Body of pancreas (tissue), 4 donors: ENCODE measurements at regions not wholly inside any gene's neighbourhood (a gene's known extent, or its start where the extent isn't known, plus 50 kb on each side); places are given as distances from the start of the nearest gene placed in this dataset.

Experiments used
- ATAC-seq: fragments of 150-250 bp; one replicate; pipeline ENCODE4 v1.9.1; 2016
- DNase-seq, 4 donors: peaks; one replicate each; pipeline ENCODE4 v3.0.0-alpha.2; 2019
- H3K27ac ChIP-seq, 4 donors: fragments of 200-600 bp; sonication (generic); 1 replicate in 3 of 4; 2 replicates in 1 of 4; pipeline versions ENCODE4 v1.5.1 to v1.6.1; 2016 to 2019; ENCODE audit warnings: mild to moderate bottlenecking in 1 of 4, mixed read lengths in 1 of 4, moderate library complexity in 1 of 4
- H3K27me3 ChIP-seq, 2 donors: fragments of 200-600 bp; sonication (generic); one replicate each; pipeline ENCODE4 v1.6.0; 2016; ENCODE audit warnings: mild to moderate bottlenecking in 1 of 2
- H3K36me3 ChIP-seq, 2 donors: fragments of 200-600 bp; sonication (generic); replicated peaks in 1 of 2; 2 replicates each; pipeline ENCODE4 v1.5.1; 2016; ENCODE audit warnings: low read depth in 2 of 2; ENCODE audit not compliant: insufficient read depth in 1 of 2
- H3K4me1 ChIP-seq: fragments of 200-600 bp; sonication (generic); one replicate; pipeline ENCODE4 v1.6.0; 2016
- H3K4me3 ChIP-seq, 2 donors: fragments of 200-600 bp; sonication (generic); 1 replicate in 1 of 2; 2 replicates in 1 of 2; pipeline ENCODE4 v1.5.1; 2016 to 2019
- H3K9me3 ChIP-seq, 3 donors: fragments of 200-600 bp; sonication (generic); 1 replicate in 2 of 3; 2 replicates in 1 of 3; pipeline ENCODE4 v1.5.1; 2016
- POLR2A ChIP-seq, 3 donors: fragments of 450-650 bp; IDR thresholded peaks; one replicate each; pipeline ENCODE4 v1.6.1; 2016; ENCODE audit warnings: antibody characterized with exemption in 3 of 3, mild to moderate bottlenecking in 2 of 3
- WGBS, 2 donors: methylation state at CpG; one replicate each; pipeline ENCODE4 v1.1.5; 2017; 5-methylcytosine and 5-hydroxymethylcytosine counted together
- intact Hi-C: fragments of 100-400 bp; cut with DNase I; formaldehyde crosslinking; loops from one replicate; pipeline ENCODE4 v1.15.1; 2023
- TF ChIP-seq, protein P1 (sequence below), 7 experiments: fragments of 450-650 bp in 4 of 7; fragments of 200-600 bp in 3 of 7; sonication (generic) in 3 of 7; IDR thresholded peaks; one replicate each; pipeline ENCODE4 v1.5.1; 2016 to 2019; ENCODE audit warnings: antibody characterized with exemption in 7 of 7

DNA sequence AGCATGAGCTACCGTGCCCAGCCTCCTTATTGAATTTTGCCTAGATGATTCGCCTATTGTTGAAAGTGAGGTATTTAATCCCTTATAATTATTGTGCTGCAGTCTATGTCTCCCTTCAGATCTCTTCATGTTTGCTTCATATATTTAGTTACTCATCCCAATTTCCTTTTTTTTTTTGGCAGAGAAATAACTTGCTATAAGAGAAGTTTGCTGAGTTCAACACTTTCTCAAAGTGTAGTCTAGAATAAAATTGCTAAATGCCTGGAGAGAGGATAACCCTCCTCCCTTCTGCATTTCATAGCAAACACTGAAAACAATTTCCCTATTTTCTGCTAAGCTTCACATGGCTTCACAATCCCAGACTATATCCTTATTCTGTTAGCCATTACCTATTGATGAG lies 136.6 kb upstream of the CD180 start:
- Histone ChIP-seq H3K36me3 (no peaks in the 10 kb centered on the region), H3K4me3 (no peak overlapping the region), H3K27ac (no peak overlapping the region), H3K9me3 (no peaks in the 10 kb centered on the region), H3K27me3 (no peaks in the 10 kb centered on the region), H3K4me1 (no peaks in the 10 kb centered on the region)
- DNase-seq (no peak), ATAC-seq (no peak)
- no peak for TF ChIP-seq POLR2A (IDR thresholded peaks at IDR 0.05)
- TF ChIP-seq, protein P1, sequence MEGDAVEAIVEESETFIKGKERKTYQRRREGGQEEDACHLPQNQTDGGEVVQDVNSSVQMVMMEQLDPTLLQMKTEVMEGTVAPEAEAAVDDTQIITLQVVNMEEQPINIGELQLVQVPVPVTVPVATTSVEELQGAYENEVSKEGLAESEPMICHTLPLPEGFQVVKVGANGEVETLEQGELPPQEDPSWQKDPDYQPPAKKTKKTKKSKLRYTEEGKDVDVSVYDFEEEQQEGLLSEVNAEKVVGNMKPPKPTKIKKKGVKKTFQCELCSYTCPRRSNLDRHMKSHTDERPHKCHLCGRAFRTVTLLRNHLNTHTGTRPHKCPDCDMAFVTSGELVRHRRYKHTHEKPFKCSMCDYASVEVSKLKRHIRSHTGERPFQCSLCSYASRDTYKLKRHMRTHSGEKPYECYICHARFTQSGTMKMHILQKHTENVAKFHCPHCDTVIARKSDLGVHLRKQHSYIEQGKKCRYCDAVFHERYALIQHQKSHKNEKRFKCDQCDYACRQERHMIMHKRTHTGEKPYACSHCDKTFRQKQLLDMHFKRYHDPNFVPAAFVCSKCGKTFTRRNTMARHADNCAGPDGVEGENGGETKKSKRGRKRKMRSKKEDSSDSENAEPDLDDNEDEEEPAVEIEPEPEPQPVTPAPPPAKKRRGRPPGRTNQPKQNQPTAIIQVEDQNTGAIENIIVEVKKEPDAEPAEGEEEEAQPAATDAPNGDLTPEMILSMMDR (IDR thresholded peaks at IDR 0.05): no peak
- intact Hi-C loops: no loop called here
- WGBS, 2 donors: 88% methylated on average over 2 of the region's 2 CpGs

DNA sequence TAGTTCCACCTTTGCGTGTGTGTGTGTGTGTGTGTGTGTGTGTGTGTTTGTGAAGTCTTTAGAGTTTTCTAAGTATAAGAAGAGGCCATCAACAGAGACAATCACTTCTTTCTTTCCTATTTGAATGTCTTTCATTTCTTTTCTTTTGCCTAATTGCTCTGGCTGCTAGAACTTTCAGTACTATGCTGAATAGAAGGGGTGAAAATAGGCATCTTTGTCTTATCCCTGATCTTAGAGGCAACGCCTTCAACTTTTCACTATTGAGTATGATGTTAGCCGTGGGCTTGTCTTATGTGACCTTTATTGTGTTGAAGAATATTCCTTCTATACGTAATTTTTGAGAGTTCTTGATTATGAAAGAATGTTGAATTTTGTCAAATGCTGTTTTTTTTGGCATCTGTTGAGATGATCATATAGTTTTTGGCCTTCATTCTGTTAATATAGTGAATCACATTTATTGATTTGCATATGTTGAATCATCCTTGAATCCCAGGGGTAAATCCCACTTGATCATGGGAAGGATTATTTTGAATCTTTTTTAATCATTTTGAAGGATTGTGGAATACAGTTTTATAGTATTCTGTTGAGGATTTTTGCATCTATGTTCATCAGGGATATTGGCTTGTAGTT lies 134.8 kb upstream of the CD180 start:
- Histone ChIP-seq H3K4me1 (no peaks in the 10 kb centered on the region), H3K9me3 (no peaks in the 10 kb centered on the region), H3K27ac (no peak overlapping the region), H3K27me3 (no peaks in the 10 kb centered on the region), H3K4me3 (no peak overlapping the region), H3K36me3 (no peaks in the 10 kb centered on the region)
- WGBS, 2 donors: 56 to 66% methylated on average over 4 of the region's 4 CpGs
- DNase-seq (no peak), ATAC-seq (no peak)
- intact Hi-C loops: no loop called here
- no peak for TF ChIP-seq POLR2A (IDR thresholded peaks at IDR 0.05)
- TF ChIP-seq, protein P1 (IDR thresholded peaks at IDR 0.05): no peak

- no peaks in the 10 kb centered on the region for H3K9me3 ChIP-seq
- ATAC-seq (no peak), DNase-seq (no peak)
- no peak for TF ChIP-seq POLR2A (IDR thresholded peaks at IDR 0.05)
- TF ChIP-seq, protein P1 (IDR thresholded peaks at IDR 0.05): no peak
- intact Hi-C loops: no loop called here
- H3K27ac ChIP-seq: no peak overlapping the region
- no peaks in the 10 kb centered on the region for H3K27me3 ChIP-seq
- WGBS, 2 donors: 92 to 94% methylated on average over 3 of the region's 3 CpGs
- H3K4me1 ChIP-seq: no peaks in the 10 kb centered on the region
- no peaks in the 10 kb centered on the region for H3K36me3 ChIP-seq
- H3K4me3 ChIP-seq: no peak overlapping the region
Measured at GRCh38 chr5:67319935-67320725, 123.5 kb upstream of the CD180 start.

- no peaks in the 10 kb centered on the region for H3K4me1 ChIP-seq
- no peaks in the 10 kb centered on the region for H3K9me3 ChIP-seq
- H3K27ac ChIP-seq: no peak overlapping the region
- no peak for DNase-seq
- H3K27me3 ChIP-seq: no peaks in the 10 kb centered on the region
- 95% methylated on average over 15 of the region's 15 CpGs; no CpG with 5 or more reads in 1 of the 2 donors for WGBS, 2 donors
- TF ChIP-seq POLR2A (IDR thresholded peaks at IDR 0.05): no peak
- TF ChIP-seq, protein P1 (IDR thresholded peaks at IDR 0.05): no peak
- H3K36me3 ChIP-seq: no peaks in the 10 kb centered on the region
- no peak for ATAC-seq
- intact Hi-C loops: no loop called here
- H3K4me3 ChIP-seq: no peak overlapping the region
Measured at GRCh38 chr5:67318746-67319145, 122.1 kb upstream of the CD180 start.

GRCh38 chr5:67317603-67318002 lies 121.0 kb upstream of the CD180 start:
- Histone ChIP-seq H3K4me3 (no peak overlapping the region), H3K36me3 (no peaks in the 10 kb centered on the region), H3K27ac (no peak overlapping the region), H3K4me1 (no peaks in the 10 kb centered on the region), H3K27me3 (no peaks in the 10 kb centered on the region), H3K9me3 (no peaks in the 10 kb centered on the region)
- no peak for DNase-seq
- no peak for TF ChIP-seq POLR2A (IDR thresholded peaks at IDR 0.05)
- TF ChIP-seq, protein P1 (IDR thresholded peaks at IDR 0.05): no peak
- ATAC-seq: no peak
- intact Hi-C loops: no loop called here
